SU-DHL-6 (cell line): ENCODE measurements at regions not wholly inside any gene's neighbourhood (a gene's known extent, or its start where the extent isn't known, plus 50 kb on each side); places are given as distances from the start of the nearest gene placed in this dataset.

ENCODE experiments used
- H2AFZ ChIP-seq: fragments of 200-600 bp; sonication (generic); 2 replicates; pipeline ENCODE4 v1.6.1; 2014; ENCODE audit warnings: low read depth, mild to moderate bottlenecking, moderate library complexity, mixed read lengths, antibody characterized with exemption, low read length; ENCODE audit not compliant: severe bottlenecking
- H3F3A ChIP-seq: fragments of 200-600 bp; shearing (Covaris generic); 2 replicates; pipeline ENCODE4 v1.6.0; 2016; ENCODE audit warnings: antibody characterized with exemption, mild to moderate bottlenecking; ENCODE audit not compliant: insufficient read depth
- H3K27ac ChIP-seq: fragments of 200-600 bp; sonication (generic); 2 replicates; pipeline ENCODE4 v1.5.1; 2016; ENCODE audit warnings: low read depth, mild to moderate bottlenecking, low read length, moderate library complexity, mixed read lengths
- H3K27me3 ChIP-seq: fragments of 200-600 bp; sonication (generic), shearing (Covaris generic); 2 replicates; pipeline ENCODE4 v1.6.0; 2014; ENCODE audit warnings: mild to moderate bottlenecking, low read length
- H3K36me3 ChIP-seq: fragments of 200-600 bp; sonication (generic); 2 replicates; pipeline ENCODE4 v1.6.1; 2014; ENCODE audit warnings: mild to moderate bottlenecking, low read length, mixed read lengths
- H3K4me2 ChIP-seq: fragments of 300-600, 200-600 bp; shearing (Covaris generic), sonication (generic); 2 replicates; pipeline ENCODE4 v1.6.0; 2014; ENCODE audit warnings: low read length, low read depth, mild to moderate bottlenecking; ENCODE audit not compliant: poor library complexity, severe bottlenecking
- H3K4me3 ChIP-seq: fragments of 200-600 bp; sonication (generic); 2 replicates; pipeline ENCODE4 v1.5.1; 2014; ENCODE audit warnings: antibody characterized with exemption, low read length, mild to moderate bottlenecking, mixed read lengths; ENCODE audit not compliant: insufficient read depth, poor library complexity, severe bottlenecking
- H3K79me2 ChIP-seq: fragments of 200-600 bp; sonication (generic); 2 replicates; pipeline ENCODE4 v1.6.1; 2014; ENCODE audit warnings: mild to moderate bottlenecking, low read length, moderate library complexity; ENCODE audit not compliant: insufficient read depth
- H3K9ac ChIP-seq: fragments of 200-600 bp; sonication (generic); 2 replicates; pipeline ENCODE4 v1.7.0; 2014; ENCODE audit warnings: mild to moderate bottlenecking, low read length
- H3K9me2 ChIP-seq: fragments of 200-600 bp; sonication (generic); replicated peaks from 2 replicates; pipeline ENCODE4 v1.6.1; 2014; ENCODE audit warnings: low read length; ENCODE audit not compliant: insufficient read depth
- H3K9me3 ChIP-seq: fragments of 200-600 bp; sonication (generic); 2 replicates; pipeline ENCODE4 v1.6.1; 2014; ENCODE audit warnings: low read length, mixed read lengths; ENCODE audit not compliant: insufficient read depth
- H4K20me1 ChIP-seq: fragments of 200-600 bp; sonication (generic); 2 replicates; pipeline ENCODE4 v1.6.1; 2014; ENCODE audit warnings: low read depth, mild to moderate bottlenecking, antibody characterized with exemption, low read length, moderate library complexity, mixed read lengths
- CTCF ChIP-seq: fragments of 200-600 bp; sonication (generic); IDR thresholded peaks from one replicate; pipeline ENCODE4 v1.5.1; 2017; ENCODE audit warnings: antibody characterized with exemption, mild to moderate bottlenecking, low read length, moderate library complexity; ENCODE audit not compliant: insufficient read depth, poor library complexity, severe bottlenecking
- EZH2phosphoT487 ChIP-seq: fragments of 200-600 bp; sonication (generic), shearing (Covaris generic); conservative IDR thresholded peaks from 2 replicates; pipeline ENCODE4 v1.6.1; 2018; ENCODE audit warnings: mild to moderate bottlenecking, antibody characterized with exemption, low read length, moderate library complexity, mixed read lengths

- TF ChIP-seq CTCF (no peak), EZH2phosphoT487 (no peak)
- Histone ChIP-seq H3K27me3 (no peaks in the 10 kb centered on the region), H3K36me3 (no peaks in the 10 kb centered on the region), H4K20me1 (no peaks in the 10 kb centered on the region), H3K9me3 (no peaks in the 10 kb centered on the region), H3K79me2 (no peaks in the 10 kb centered on the region), H2AFZ (no peak overlapping the region), H3K4me2 (no peak overlapping the region), H3F3A (no peaks in the 10 kb centered on the region), H3K9me2 (no peaks in the 10 kb centered on the region), H3K4me3 (no peak overlapping the region), H3K9ac (no peak overlapping the region), H3K27ac (no peak overlapping the region)
Measured at GRCh38 chr18:78522507-78522906, 457.1 kb upstream of the SALL3 start.

DNA sequence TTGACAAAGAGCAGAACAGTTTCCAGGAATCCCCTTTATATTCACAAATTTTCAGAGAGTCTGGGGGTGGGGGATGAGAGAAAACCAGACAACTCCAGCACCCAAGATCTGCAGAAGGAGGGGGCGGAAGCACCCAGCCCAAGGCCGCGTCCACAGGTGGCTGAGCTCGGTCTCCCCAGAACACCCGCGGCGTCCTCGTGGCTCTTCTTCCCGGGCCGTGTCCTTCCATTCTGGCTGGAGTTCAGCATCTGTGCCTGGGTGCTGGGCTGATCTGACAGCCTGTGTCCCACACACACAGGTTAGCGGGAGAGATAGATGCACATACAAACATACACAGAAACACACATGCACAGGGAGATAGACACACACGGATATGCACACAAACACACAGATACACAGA is 455.8 kb upstream of the SALL3 start:
- H3K9ac ChIP-seq: no peak overlapping the region
- H3K27ac ChIP-seq: no peak overlapping the region
- no peaks in the 10 kb centered on the region for H3K27me3 ChIP-seq
- no peak overlapping the region for H3K4me2 ChIP-seq
- H2AFZ ChIP-seq: no peak overlapping the region
- no peaks in the 10 kb centered on the region for H3K9me2 ChIP-seq
- H4K20me1 ChIP-seq: no peaks in the 10 kb centered on the region
- H3K79me2 ChIP-seq: no peaks in the 10 kb centered on the region
- no peak for TF ChIP-seq CTCF
- no peak for TF ChIP-seq EZH2phosphoT487
- H3F3A ChIP-seq: no peaks in the 10 kb centered on the region
- H3K9me3 ChIP-seq: no peaks in the 10 kb centered on the region
- H3K4me3 ChIP-seq: no peak overlapping the region
- H3K36me3 ChIP-seq: no peaks in the 10 kb centered on the region

DNA sequence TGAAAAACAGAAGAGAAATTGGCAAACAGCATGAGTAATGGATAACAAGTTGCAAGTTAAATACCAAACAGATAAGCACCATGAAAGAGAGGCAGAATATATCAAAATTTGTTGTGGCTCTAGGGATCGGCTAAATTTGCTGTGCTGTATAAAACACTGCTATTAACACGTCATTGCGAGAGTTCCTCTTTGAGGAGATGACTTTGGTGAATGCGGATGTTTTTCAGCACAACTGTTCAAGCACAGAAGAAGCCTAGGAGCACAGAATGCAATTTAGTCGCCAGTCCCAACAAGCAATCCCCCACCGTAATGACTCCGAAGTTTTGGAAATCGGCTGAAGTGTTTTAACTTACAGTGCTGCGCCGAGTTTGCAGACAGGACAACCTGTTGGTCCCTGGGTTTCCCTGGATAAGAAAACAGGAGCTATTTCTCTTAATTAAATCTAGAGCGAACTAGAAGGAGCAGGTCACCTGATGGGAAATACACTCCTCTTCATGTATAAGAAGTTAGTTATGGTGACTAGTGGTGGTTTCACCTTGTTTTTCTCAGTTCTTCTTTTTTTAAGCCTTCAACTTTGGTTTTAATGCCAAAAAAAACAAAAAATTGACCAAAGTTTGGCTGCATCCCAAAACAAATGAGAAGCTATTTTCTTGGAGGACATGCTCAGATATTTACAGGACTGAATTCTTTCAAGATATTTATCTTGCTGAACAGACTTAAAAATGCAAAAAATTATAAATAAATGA is 454.1 kb upstream of the SALL3 start:
- TF ChIP-seq EZH2phosphoT487: no peak
- TF ChIP-seq CTCF: no peak
- no peaks in the 10 kb centered on the region for H4K20me1 ChIP-seq
- H3K4me2 ChIP-seq: no peak overlapping the region
- no peak overlapping the region for H3K4me3 ChIP-seq
- no peak overlapping the region for H3K9ac ChIP-seq
- no peak overlapping the region for H2AFZ ChIP-seq
- no peaks in the 10 kb centered on the region for H3K27me3 ChIP-seq
- no peaks in the 10 kb centered on the region for H3K9me3 ChIP-seq
- H3K79me2 ChIP-seq: no peaks in the 10 kb centered on the region
- no peaks in the 10 kb centered on the region for H3F3A ChIP-seq
- no peak overlapping the region for H3K27ac ChIP-seq
- H3K36me3 ChIP-seq: no peaks in the 10 kb centered on the region
- no peaks in the 10 kb centered on the region for H3K9me2 ChIP-seq
